Spleen (tissue), 7 donors: ENCODE measurements at regions not wholly inside any gene's neighbourhood (a gene's known extent, or its start where the extent isn't known, plus 50 kb on each side); places are given as distances from the start of the nearest gene placed in this dataset.

Source experiments
- POLR2A ChIP-seq, 3 donors: fragments of 450-650 bp; IDR thresholded peaks; one replicate each; pipeline ENCODE4 v1.5.1; 2017; ENCODE audit warnings: antibody characterized with exemption in 3 of 3, mild to moderate bottlenecking in 1 of 3
- TF ChIP-seq, protein P1 (sequence below), 11 experiments: fragments of 200-600 bp in 7 of 11; fragments of 450-650 bp in 4 of 11; sonication (generic) in 4 of 11; IDR thresholded peaks in 8 of 11; conservative IDR thresholded peaks in 3 of 11; 1 replicate in 7 of 11; 2 replicates in 4 of 11; pipeline versions ENCODE4 v1.4.0 to v1.8.0; 2016 to 2021; ENCODE audit warnings: antibody characterized with exemption in 11 of 11, inconsistent platforms in 4 of 11, mild to moderate bottlenecking in 1 of 11
- donor health status: DM: no; HTN: no; CAD: no; lungs with moderate emphysema.
- donor health status: DM: no; HTN: no; CAD: no.
- donor health status: DM: no; HTN: no; CAD: no.

DNA sequence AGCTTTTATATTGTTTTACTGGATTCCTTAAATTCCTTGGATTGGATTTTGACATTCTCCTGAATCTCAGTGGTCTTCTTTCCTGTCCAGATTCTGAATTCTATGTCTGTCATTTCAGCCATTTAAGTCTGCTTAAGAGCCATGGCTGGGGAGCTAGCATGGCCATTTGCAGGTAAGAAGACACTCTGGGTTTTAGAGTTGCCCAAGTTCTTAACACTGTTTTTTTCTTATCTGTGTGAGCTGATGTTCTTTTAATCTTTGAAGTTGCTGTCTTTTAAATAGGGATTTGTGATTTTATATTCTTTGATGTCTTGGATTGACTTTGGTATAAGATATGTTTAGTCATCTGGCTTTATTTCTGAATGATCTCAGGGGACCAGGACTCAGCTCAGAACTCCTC, 677.2 kb downstream of the CCDC85A start:
- TF ChIP-seq, protein P1, sequence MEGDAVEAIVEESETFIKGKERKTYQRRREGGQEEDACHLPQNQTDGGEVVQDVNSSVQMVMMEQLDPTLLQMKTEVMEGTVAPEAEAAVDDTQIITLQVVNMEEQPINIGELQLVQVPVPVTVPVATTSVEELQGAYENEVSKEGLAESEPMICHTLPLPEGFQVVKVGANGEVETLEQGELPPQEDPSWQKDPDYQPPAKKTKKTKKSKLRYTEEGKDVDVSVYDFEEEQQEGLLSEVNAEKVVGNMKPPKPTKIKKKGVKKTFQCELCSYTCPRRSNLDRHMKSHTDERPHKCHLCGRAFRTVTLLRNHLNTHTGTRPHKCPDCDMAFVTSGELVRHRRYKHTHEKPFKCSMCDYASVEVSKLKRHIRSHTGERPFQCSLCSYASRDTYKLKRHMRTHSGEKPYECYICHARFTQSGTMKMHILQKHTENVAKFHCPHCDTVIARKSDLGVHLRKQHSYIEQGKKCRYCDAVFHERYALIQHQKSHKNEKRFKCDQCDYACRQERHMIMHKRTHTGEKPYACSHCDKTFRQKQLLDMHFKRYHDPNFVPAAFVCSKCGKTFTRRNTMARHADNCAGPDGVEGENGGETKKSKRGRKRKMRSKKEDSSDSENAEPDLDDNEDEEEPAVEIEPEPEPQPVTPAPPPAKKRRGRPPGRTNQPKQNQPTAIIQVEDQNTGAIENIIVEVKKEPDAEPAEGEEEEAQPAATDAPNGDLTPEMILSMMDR (IDR thresholded peaks at IDR 0.05 in 8 of 11, conservative IDR thresholded peaks at IDR 0.05 in 3 of 11): no peak
- no peak for TF ChIP-seq POLR2A (IDR thresholded peaks at IDR 0.05)
